ENCODE measurements at regions not wholly inside any gene's neighbourhood (a gene's known extent, or its start where the extent isn't known, plus 50 kb on each side); places are given as distances from the start of the nearest gene placed in this dataset.

DNA sequence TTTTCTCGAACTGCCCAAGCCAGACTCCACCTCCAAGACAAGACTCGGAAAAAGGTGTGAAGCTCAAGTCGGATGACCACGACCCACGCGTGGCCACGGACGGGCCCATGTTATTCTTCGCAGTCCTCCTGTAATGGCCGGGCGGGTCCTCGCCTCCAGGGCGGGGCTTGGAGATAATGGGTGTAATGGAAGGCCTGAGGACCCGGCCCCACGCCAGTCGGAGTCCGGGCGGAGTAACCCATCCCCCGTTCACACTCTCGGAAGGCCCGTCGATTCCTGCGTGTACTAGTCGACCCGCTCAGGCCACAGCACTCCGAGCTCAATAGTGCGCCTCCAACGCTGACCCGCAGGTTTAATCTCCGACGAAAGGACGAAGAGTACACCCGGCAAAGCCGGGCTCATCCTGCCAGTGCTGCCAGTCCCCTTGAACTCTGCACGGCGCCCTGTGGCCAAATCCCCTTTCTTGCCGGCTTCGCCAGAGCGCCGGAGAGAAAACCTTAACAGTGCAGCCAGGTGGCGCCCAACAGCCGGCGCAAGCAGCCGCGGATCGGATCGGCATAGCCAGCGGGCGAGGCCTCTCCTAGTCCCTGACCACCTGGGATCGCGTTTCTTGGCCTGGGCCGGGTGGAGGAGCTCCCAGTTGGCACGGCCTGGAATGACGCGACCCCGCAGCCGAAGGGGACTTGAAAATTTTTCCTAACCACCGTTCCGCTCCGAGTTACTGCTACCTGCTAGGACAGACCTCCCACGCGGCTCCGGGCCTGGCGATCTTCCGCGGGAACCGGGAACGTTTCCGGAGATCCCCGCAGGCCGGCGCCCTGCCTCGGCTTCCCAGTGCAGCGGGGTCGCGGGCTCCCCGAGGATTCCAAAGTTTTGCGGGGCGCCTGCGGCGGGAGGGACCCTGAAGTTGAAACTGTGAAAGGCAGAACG lies 762.0 kb downstream of the KCNJ18 start:
- ATAC-seq (no peak), DNase-seq (no peak)
- H3K27ac ChIP-seq, result no peak overlapping the region
- intact Hi-C loops (cut with DNase I; ENCODE audit: low total_unique reads) (no loop called here), in situ Hi-C loops (cut with MboI; ENCODE audit: low sequenced_read_pairs in 4 of 4) (loop anchor here in 1 of 4 donors (25.0 kb wide), 1 partner anchor 117 kb away; no protein-coding TSS in a partner anchor)
- H3K27me3 ChIP-seq, result no peaks in the 10 kb centered on the region
- TF ChIP-seq POLR2A (IDR thresholded peaks at IDR 0.05), result no peak
- TF ChIP-seq, protein P1, sequence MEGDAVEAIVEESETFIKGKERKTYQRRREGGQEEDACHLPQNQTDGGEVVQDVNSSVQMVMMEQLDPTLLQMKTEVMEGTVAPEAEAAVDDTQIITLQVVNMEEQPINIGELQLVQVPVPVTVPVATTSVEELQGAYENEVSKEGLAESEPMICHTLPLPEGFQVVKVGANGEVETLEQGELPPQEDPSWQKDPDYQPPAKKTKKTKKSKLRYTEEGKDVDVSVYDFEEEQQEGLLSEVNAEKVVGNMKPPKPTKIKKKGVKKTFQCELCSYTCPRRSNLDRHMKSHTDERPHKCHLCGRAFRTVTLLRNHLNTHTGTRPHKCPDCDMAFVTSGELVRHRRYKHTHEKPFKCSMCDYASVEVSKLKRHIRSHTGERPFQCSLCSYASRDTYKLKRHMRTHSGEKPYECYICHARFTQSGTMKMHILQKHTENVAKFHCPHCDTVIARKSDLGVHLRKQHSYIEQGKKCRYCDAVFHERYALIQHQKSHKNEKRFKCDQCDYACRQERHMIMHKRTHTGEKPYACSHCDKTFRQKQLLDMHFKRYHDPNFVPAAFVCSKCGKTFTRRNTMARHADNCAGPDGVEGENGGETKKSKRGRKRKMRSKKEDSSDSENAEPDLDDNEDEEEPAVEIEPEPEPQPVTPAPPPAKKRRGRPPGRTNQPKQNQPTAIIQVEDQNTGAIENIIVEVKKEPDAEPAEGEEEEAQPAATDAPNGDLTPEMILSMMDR (IDR thresholded peaks at IDR 0.05 in 4 of 5, conservative IDR thresholded peaks at IDR 0.05 in 1 of 5), result no peak
- H3K4me1 ChIP-seq, result no peaks in the 10 kb centered on the region
- no peak overlapping the region for H3K4me3 ChIP-seq
- no peaks in the 10 kb centered on the region for H3K9me3 ChIP-seq
- no peaks in the 10 kb centered on the region for H3K36me3 ChIP-seq

DNA sequence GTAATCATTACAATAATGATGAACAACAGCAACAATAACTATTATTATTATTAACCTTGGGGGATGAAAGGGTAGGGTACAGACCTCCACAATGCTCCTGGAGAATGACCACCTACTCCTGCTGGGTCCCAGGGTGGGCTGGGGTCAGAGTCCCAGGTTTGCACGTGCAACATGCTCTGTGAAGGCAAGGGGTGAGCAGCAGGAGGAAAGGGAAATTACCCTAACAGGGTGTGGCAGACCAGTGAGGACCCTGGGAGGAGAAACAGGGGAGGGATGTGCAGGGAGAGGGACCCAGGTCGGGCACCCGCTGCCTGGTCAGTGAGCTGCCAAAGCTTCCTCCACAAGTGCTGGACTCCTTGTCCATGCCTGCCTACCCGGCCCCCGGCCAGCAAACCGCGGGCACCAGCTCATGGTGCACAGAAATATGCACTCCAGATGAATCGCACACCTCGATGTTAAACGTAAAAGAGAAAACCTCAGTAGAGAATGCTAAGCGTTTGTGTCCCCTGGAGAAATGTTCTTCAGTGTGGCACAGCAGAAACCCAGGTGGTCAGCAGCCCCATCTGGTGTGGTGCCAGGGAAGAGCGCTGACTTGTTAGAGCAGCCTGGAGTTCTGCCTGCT lies 767.1 kb downstream of the KCNJ18 start:
- in situ Hi-C loops (cut with MboI; ENCODE audit: low sequenced_read_pairs in 4 of 4), result loop anchor here in 1 of 4 donors (25.0 kb wide), 1 partner anchor 122 kb away; no protein-coding TSS in a partner anchor
- no peaks in the 10 kb centered on the region for H3K4me1 ChIP-seq
- intact Hi-C loops (cut with DNase I; ENCODE audit: low total_unique reads), result no loop called here
- no peak overlapping the region for H3K4me3 ChIP-seq
- H3K36me3 ChIP-seq, result no peaks in the 10 kb centered on the region
- DNase-seq, result no peak
- TF ChIP-seq, protein P1 (IDR thresholded peaks at IDR 0.05 in 4 of 5, conservative IDR thresholded peaks at IDR 0.05 in 1 of 5), result no peak
- TF ChIP-seq POLR2A (IDR thresholded peaks at IDR 0.05), result no peak
- no peaks in the 10 kb centered on the region for H3K9me3 ChIP-seq
- H3K27me3 ChIP-seq, result no peaks in the 10 kb centered on the region
- no peak for ATAC-seq
- H3K27ac ChIP-seq, result no peak overlapping the region

DNA sequence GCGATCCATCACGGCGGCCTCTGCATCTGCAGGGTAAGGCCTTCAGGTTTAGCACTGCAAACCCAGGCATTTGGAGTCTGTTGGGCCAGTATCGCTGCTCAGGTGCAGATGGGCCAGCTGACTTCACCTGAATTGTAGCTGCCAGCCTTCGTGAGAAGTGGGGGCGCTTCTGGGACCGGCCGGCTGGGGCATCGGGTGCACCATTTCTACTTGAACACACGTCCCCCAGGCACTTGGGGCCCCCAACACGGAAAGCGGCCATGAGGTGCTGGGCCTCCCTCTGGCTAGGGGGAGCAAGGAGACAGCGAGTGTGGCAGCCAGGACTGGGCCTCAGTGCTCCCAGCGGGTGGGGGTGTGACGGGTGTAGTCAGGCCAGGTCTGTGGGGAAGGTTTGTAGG lies 767.6 kb downstream of the KCNJ18 start:
- no peaks in the 10 kb centered on the region for H3K4me1 ChIP-seq
- DNase-seq (no peak), ATAC-seq (no peak)
- TF ChIP-seq, protein P1 (IDR thresholded peaks at IDR 0.05 in 4 of 5, conservative IDR thresholded peaks at IDR 0.05 in 1 of 5), result no peak
- TF ChIP-seq POLR2A (IDR thresholded peaks at IDR 0.05), result no peak
- intact Hi-C loops (cut with DNase I; ENCODE audit: low total_unique reads) (no loop called here), in situ Hi-C loops (cut with MboI; ENCODE audit: low sequenced_read_pairs in 4 of 4) (loop anchor here in 1 of 4 donors (25.0 kb wide), 1 partner anchor 123 kb away; no protein-coding TSS in a partner anchor)
- H3K27me3 ChIP-seq, result no peaks in the 10 kb centered on the region
- H3K4me3 ChIP-seq, result no peak overlapping the region
- H3K9me3 ChIP-seq, result no peaks in the 10 kb centered on the region
- no peak overlapping the region for H3K27ac ChIP-seq
- H3K36me3 ChIP-seq, result no peaks in the 10 kb centered on the region

GRCh38 chr17:22460461-22461063 lies 768.2 kb downstream of the KCNJ18 start:
- Histone ChIP-seq H3K36me3 (no peaks in the 10 kb centered on the region), H3K9me3 (no peaks in the 10 kb centered on the region), H3K27me3 (no peaks in the 10 kb centered on the region), H3K27ac (no peak overlapping the region), H3K4me3 (no peak overlapping the region), H3K4me1 (no peaks in the 10 kb centered on the region)
- DNase-seq, result no peak
- no peak for ATAC-seq
- intact Hi-C loops (cut with DNase I; ENCODE audit: low total_unique reads) (no loop called here), in situ Hi-C loops (cut with MboI; ENCODE audit: low sequenced_read_pairs in 4 of 4) (loop anchor here in 1 of 4 donors (25.0 kb wide), 1 partner anchor 123 kb away; no protein-coding TSS in a partner anchor)
- TF ChIP-seq, protein P1 (IDR thresholded peaks at IDR 0.05 in 4 of 5, conservative IDR thresholded peaks at IDR 0.05 in 1 of 5), result no peak
- TF ChIP-seq POLR2A (IDR thresholded peaks at IDR 0.05), result no peak
